ENCODE measurements at regions not wholly inside any gene's neighbourhood (a gene's known extent, or its start where the extent isn't known, plus 50 kb on each side); places are given as distances from the start of the nearest gene placed in this dataset.
"Not testable (repeated sequence)": the region's sequence is repeated elsewhere in the genome, so short reads cannot be mapped to it uniquely, and the experiment has no call there.

- no peak for DNase-seq
These were observed 57.1 kb downstream of the GRIN2B start for GRCh38 chr12:13924286-13924685.

- no peak for DNase-seq
These were observed 62.5 kb downstream of the GRIN2B start for GRCh38 chr12:13918897-13919296.

- no peak for DNase-seq
These were observed 66.3 kb downstream of the GRIN2B start for GRCh38 chr12:13915096-13915495.

GRCh38 chr12:13913371-13913770 is 68.0 kb downstream of the GRIN2B start:
- no peak for DNase-seq

- DNase-seq: no peak
These were observed 69.4 kb downstream of the GRIN2B start for GRCh38 chr12:13911756-13912554.

- no peak for DNase-seq
These were observed 75.6 kb downstream of the GRIN2B start for GRCh38 chr12:13905794-13906193.

GRCh38 chr12:13900718-13901117 is 80.7 kb downstream of the GRIN2B start:
- DNase-seq: no peak

GRCh38 chr12:13898387-13898786 is 83.0 kb downstream of the GRIN2B start:
- DNase-seq: not testable (repeated sequence)

GRCh38 chr12:13897811-13898210 is 83.6 kb downstream of the GRIN2B start:
- no peak for DNase-seq

- DNase-seq: no peak
These were observed 85.3 kb downstream of the GRIN2B start for GRCh38 chr12:13896063-13896626.

- no peak for DNase-seq
These were observed 89.5 kb downstream of the GRIN2B start for GRCh38 chr12:13891902-13892301.

GRCh38 chr12:13890943-13891342 is 90.5 kb downstream of the GRIN2B start:
- DNase-seq: no peak

GRCh38 chr12:13887779-13888388 is 93.5 kb downstream of the GRIN2B start:
- no peak for DNase-seq

GRCh38 chr12:13882176-13882575 is 99.2 kb downstream of the GRIN2B start:
- no peak for DNase-seq

- no peak for DNase-seq
These were observed 100.8 kb downstream of the GRIN2B start for GRCh38 chr12:13880613-13881012.

- no peak for DNase-seq
These were observed 105.7 kb downstream of the GRIN2B start for GRCh38 chr12:13875744-13876143.

GRCh38 chr12:13870255-13870654 is 111.1 kb downstream of the GRIN2B start:
- no peak for DNase-seq

- peak; percentile 78 for DNase-seq
These were observed 117.2 kb downstream of the GRIN2B start for GRCh38 chr12:13864081-13864673.

GRCh38 chr12:13857750-13858149 is 123.7 kb downstream of the GRIN2B start:
- DNase-seq: no peak

GRCh38 chr12:13853471-13853870 is 127.9 kb downstream of the GRIN2B start:
- DNase-seq: no peak

GRCh38 chr12:13851828-13852227 is 129.6 kb downstream of the GRIN2B start:
- no peak for DNase-seq

GRCh38 chr12:13849456-13849855 is 131.9 kb downstream of the GRIN2B start:
- DNase-seq: no peak

- no peak for DNase-seq
These were observed 137.6 kb downstream of the GRIN2B start for GRCh38 chr12:13843841-13844240.

GRCh38 chr12:13841358-13841757 is 140.0 kb downstream of the GRIN2B start:
- no peak for DNase-seq

Measured in hindlimb muscle (tissue), 1 donor.